Islet of Langerhans (tissue), 1 donor: ENCODE measurements at regions not wholly inside any gene's neighbourhood (a gene's known extent, or its start where the extent isn't known, plus 50 kb on each side); places are given as distances from the start of the nearest gene placed in this dataset.

Source experiments
- FAIRE-seq: peaks from one replicate; lab custom pipeline; 2011; peaks lifted over from hg19 to GRCh38; lab: Jason Lieb, UNC

DNA sequence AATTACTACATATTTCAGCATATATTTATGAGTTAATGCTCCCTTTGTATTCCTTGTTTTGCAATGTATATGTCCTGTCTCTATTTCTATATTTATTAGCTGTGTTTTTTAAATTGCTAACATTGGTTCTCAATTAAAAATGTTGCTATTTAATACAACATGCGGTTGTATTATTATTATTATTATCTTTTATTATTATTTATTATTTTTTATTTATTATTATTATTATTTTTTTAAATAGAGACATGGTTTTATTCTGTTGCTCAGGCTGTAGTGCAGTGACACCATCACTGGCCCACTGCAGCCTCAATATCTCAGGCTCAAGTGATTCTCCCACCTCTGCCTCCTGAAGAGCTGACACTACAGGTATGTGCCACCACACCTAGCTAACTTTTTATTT, 1005.9 kb upstream of the ADGRL3 start:
- no peak for FAIRE-seq

DNA sequence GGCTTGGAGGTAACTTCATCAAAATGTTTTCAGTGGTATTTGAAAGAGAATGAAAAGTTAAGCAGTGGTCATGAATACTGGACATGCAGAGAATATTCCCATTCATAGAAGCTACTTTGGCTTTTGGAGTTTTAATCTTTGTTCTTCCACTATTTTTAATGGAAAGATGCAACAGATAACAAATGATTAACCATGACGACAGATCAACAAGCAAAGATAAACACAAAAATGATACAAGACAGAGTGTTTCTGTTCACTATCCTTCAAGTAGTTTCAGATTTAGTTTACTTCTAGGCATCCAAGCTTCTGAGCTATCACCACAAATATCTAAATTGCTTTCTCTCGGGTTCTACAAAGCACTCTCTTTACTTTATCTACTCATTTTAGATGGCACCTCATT, 1004.9 kb upstream of the ADGRL3 start:
- FAIRE-seq, result no peak

DNA sequence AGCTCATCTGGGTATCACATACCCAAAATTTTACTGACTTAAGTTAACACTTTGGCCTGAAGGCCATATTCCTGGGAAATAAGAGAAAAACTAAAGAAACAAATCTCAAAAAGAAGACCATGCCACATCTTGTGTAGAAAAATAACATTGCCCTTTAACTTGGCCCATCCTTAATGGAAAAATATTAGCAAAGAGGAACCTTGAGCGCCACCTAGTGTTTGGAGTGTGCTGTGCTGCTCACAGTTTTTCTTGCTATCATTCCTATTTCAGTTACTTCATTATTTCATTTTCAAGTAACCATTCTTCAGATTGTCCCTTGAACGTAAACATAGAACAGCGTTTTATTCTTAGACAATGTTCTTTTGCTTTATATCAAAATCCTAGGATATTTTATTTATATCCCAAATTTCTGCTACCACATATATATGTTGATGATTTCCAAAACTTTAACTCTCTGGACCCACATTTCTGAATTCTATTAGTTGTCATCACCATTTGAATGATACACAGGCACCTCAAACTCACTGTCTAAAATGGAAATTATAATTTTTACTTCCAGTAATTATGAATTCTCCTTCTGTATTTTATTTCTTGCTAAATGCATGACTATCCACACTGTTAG, 999.0 kb upstream of the ADGRL3 start:
- FAIRE-seq, result peak; percentile 98

DNA sequence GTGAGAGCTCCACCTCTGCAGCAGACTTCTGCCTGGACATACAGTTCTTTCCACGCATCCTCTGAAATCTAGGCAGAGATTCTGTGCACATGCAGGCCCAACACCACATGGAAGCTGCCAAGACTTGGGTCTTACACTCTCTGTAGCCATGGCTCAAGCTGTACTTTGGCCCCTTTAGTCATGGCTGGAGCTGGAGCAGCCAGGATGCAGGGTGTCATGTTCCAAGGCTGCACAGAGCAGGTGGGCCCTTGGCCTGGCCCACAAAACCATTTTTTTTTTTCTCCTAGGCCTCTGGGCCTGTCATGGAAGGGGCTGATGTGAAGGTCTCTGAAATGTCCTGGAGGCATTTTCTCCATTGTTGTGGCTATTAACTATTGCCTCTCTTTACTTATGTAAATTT, 990.5 kb upstream of the ADGRL3 start:
- FAIRE-seq, result no peak

DNA sequence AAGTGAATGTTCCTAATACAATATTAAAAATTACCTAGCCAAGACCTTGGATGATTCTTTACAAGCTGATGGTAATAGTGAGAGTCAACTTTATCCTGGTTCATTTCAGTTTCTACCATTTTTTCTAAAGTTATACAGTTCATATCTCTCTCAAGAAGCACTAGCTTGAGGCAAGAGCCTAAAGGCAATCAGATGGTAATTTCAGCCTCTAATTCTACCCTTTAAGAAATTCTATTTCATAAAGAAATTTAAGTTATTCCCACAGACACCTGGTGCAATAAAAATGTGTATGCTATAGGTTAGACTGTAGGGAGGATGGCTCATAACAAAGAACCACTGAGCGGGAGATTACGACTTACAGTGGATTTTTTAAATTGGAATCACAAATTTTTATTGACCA, 984.2 kb upstream of the ADGRL3 start:
- FAIRE-seq, result no peak

DNA sequence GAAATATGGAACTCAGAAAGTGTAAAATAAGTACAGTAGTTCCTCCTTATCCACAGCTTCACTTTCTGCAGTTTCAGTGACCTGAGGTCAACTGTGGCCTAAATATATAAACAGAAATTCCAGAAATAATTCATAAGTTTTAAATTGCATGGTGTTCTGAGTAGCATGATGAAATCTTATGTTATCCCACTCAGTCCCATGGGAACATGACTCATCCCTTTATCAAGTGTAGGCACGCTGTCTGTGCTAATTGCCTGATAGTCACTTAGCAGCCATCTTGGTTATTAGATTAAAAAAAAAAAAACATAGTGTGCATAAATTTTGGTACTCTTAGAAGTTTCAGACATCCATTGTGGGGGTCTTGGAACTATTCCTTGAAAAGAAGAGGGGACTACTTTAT, 983.4 kb upstream of the ADGRL3 start:
- FAIRE-seq, result no peak

DNA sequence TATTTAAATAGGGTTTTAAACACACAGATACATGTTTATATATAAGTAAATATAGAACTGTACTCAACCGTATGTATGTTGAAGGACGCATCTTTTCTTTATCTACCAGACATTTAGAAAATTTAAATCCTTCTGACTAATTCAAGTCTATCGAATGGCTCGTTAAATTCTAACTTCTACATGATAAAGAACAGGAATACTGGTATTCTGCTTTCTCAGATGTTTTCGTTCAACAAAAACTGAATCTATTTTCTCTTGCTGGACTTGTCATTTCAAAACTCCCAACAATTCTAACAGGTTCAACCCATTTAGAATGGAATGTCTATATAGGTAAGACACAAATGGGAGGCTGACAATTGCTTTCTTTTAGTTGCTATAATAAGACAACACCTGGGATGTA, 978.3 kb upstream of the ADGRL3 start:
- peak; percentile 36 for FAIRE-seq

DNA sequence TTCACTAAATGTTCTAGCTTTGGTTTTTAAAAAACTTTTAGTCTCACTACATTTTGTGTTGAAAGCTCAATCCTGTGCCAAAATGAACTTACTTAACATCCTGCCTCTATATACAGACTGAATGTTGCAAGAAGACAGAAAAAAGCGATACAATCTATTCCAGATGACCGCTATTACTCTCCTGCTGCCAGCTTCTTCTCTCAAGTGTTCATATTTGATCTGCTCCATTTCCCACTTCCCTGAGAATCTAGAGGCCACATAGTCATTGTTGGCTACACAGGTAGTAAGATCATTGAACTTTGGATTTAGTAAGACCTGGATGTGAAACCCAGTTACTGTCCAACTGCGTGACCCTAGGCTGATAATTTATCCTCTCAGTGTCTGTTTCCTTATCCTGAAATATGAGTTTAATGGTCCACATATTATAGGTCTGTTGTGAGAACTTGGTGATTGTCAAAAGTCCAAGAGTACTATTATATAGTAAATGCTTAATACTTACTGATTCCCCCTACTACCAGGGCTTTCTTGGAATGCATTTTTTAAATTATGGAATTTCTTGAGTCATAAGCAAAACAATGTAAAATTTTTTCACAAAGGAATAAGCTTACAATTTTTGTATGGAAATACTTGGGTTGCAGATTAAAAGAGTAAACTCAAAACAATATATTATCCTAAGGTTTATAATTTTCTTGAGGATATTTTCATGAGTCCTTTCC, 976.8 kb upstream of the ADGRL3 start:
- FAIRE-seq, result no peak

DNA sequence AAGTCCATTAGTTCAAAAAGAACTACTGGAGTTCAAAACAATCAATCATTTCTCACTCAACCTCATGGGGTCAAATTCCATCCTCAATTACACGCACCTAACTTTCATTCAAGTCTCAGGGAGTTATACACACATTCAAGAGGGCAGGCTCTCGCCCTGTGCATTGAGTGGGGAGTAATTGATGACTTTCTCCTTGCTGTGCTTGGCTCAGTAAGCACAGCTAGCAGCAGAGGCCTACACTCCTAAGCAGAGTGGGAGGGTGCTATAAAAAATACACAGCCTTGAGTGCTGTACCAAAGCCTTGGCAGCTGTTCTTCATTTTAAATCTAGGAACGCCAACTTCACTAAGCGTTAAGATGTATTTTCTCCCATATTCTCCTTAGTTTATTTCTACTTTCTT, 958.3 kb upstream of the ADGRL3 start:
- FAIRE-seq, result no peak

DNA sequence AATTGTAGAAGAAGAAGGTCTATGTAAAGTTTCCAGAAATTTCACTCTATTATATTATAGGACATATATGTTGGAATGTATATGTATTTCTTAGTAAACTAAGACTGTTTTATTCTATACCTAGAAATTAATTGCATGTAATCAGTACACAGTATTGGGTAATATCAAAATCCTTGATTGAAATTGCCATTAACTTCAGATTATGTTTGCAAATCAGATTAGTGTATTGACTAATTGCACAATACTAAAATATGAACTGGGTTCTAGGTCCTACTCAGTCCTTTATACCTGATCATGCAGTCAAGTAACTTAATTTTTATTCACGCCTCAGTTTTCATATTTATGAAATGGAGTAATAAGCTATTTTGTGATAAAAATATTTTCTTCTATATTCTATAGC, 950.3 kb upstream of the ADGRL3 start:
- FAIRE-seq, result no peak

DNA sequence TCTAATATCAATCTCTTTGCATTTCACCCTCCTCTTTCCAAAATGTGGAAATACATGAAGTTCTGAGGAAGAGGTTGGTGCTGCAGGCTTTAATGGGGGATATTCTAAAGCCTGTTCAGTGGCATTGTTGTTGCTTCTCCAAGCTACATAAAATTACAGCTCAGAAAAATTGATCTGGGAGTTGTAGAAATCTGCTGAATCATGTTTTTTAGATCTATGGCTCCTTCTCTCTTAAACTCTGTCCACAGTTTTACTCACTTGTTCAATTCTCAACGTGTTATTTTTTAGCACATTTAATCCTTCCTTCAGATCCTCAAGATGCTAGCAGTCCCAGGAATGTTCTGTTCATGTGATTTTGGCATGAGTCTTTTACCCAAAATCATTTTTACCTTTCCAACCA, 949.5 kb upstream of the ADGRL3 start:
- FAIRE-seq, result no peak

DNA sequence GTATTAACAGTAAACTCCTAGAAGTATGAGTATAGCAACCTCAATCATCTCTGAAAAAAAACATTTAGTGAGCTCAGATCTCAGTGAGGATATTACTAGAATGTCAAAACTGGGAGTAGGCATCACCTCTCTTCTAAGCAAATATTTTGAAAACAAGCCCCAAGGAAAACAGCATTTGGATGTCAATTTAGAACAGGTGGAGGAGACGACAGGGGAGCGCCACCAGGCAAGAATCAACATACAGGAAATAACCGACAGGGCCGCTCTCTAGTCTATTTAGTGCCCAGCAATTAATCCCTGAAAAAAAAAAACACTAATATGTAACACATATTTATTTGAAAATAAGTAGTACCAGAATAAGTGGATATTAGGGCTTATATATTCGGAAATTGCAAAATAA, 940.3 kb upstream of the ADGRL3 start:
- no peak for FAIRE-seq

DNA sequence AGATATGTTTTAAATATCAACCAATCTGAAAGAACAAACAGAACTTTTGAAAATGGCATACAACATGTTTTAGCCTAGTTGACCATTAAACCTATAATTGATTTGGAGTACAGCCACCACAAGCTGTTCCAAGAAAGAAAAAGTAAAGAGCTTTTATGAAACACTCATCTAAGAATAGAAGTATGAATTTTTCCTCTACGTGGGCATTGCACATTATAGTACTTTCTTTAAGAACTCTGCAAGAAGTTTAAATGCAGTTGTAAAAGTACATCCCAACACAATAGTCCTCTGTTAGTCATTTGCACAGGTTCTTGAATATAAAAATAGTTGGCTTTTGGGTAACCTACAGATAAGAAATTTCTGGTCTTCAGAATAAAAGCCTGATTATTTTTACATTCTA, 933.6 kb upstream of the ADGRL3 start:
- no peak for FAIRE-seq

DNA sequence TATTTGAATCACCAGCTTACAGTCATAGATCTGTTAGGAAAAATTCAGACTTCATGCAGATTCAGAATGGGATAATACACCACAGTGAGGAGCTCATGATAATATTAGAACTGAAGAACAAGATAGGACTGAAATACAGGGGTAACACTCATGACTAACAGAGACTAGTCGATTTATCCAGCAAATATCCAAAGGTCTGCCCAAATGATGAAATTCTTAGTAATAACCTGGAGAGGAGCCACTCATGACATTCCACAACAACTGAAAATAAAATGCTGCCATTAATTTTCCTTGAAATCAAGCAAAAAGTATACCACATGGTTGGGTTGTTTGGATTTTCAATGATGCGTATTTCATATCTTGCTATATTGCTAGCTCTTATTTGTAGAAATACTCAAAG, 903.7 kb upstream of the ADGRL3 start:
- FAIRE-seq, result no peak

DNA sequence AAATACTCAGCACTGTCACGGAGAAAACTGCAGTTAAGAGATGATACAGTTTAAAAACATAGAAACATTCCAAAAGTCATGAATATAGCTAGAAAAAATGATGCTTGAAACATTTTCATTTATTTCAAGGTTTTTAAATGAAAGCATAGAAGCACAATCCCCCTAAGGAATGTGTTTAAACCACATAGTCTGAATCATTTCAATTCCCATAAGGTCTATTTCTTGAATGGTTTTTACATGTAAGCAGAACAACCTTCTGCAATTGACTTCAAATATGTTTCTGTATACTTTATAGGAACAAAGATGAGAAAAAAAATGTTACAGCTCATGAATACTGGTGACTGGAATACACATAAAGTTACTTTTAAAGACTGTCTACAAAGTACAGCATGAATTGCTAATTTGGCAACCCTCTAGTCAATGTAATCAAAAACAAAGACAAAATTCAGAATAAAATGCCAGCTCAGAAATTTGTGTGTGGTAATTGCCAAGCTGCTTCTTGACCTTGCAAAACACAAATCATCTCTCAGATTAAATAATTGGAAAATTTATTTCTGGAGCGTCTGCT, 886.4 kb upstream of the ADGRL3 start:
- no peak for FAIRE-seq

DNA sequence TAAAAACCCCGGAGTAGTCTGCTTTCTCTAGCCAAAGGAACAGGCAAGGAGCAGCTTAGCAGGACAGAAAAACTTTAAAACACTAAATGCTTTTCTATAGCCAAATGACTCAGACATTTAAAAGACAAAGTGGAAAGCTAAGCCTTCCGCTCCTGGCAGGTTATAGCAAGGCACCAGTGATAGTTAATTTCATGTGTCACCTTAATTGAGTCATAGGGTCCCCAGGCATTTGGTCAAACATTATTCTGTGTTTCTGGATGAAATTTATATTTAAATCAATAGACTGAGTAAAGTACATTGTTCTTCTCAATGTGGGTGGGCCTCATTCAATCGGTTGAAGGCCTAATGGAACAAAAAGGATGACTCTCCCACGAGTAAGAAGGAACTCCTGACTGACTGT, 885.7 kb upstream of the ADGRL3 start:
- FAIRE-seq, result no peak

DNA sequence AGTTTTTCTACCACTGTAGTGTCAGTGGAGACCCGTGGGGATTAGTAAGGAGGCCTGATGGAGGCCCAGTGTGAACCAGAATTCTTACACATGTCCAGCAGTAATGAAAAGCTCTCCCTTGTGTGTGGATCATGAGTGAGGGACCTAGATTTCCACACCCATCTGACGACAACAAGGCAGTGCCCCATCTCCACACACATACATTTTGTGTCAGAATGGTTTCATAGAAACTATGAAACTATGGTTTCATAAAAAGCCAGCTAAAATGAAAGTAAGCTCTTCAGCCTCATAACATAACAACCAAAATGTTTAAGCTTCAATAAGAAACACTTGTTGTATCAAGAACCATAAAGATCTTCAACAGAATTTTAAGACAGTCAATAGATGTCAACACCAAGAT, 884.5 kb upstream of the ADGRL3 start:
- no peak for FAIRE-seq

DNA sequence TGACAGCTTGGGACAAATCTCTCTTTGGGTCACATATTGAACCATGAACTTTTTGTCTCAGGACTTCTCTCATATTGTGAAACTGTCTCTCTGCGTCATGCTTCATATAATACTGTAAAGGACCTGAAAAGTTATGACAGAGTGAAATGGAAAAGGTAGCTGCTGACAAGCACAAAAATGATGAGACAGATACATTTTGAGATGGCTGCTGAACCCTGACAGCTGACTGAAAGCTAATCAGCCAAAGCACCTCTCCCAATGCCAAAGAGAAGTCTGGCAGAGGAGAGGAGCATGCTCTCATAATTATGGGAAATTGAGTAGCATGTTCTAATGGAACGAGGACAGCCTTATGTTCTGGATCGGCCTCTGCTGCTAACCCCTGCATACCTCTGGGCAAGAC, 873.4 kb upstream of the ADGRL3 start:
- FAIRE-seq, result no peak

DNA sequence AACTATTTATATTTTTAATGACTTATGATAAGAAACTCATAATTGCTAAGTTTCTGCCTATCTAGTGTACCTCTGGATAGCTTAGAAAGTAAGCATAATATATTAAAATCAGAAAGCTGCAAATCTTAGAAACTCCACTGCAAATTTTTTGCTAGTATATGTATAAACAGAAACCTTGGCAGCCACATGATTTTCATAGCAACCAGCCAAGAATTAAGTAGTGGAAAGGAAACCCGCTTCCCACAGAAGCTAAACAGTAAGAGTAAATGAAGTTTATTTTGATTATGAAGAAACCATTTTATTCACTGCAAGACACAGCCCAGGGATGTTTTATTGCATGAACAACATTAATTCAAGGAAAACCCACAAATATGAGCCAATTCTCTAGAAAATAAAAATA, 872.5 kb upstream of the ADGRL3 start:
- FAIRE-seq, result no peak

DNA sequence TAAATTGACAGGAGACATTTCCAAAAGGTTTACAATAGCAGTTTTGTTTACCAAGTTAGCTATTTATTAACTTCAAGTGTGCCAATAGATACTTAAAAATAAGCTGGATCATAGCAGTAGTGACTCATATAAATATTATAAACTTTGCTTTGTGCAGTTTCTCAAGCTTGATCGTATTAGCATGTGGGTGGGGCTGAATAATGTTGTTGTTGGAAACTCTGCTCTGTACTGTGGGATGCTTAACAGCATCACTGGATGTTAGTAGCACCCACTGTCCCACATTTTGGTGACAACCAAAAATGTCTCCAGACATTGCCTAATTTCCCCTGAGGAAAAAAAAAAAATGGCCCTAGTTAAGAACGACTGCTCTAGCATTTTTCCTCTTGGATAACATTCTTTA, 855.2 kb upstream of the ADGRL3 start:
- FAIRE-seq, result no peak

DNA sequence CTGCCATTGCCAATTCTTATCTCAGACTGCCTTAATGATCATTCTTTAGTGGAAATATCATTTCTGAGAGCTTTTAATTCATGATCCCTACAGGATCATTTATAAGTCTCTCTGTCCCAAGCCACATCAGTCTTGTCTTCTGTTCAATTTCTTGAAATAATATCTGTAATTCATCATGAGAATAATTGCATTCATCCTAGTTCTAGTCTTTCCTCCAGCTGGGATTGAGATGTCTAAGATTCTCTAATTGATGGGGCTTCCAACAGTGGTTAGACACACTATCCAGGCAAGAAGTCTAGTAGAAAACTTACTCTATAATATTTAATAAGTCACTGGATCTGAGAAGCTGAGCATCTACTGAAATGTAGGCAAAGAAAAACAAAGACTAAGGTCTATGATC, 854.7 kb upstream of the ADGRL3 start:
- no peak for FAIRE-seq

DNA sequence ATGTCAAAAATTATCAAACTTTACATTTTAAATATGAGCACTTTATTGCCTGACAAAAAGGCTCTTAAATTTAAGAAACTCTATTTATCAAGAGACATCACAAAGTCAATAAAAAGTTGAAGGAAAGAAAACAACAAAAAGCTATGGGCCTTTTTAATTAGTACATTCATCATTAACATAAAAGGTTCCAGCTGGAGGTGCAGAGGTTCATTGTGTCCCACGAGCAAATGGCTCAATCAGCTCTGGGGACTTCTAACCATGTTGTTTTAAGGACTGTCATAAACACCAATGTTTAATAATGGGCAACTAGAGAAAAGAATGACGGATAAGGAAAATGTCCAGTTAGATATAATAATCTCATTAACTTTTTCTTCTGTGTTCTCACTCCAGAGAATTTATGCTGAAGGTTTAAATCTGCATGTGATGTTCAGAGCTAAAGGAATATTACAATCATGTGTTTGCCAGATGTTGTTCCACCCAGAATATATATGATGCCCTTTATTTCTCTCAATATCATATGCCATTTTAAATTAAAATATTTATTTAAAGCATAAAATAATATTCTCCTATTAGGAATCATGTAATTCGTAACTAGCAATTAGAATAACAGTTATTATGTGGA, 840.3 kb upstream of the ADGRL3 start:
- FAIRE-seq, result no peak

DNA sequence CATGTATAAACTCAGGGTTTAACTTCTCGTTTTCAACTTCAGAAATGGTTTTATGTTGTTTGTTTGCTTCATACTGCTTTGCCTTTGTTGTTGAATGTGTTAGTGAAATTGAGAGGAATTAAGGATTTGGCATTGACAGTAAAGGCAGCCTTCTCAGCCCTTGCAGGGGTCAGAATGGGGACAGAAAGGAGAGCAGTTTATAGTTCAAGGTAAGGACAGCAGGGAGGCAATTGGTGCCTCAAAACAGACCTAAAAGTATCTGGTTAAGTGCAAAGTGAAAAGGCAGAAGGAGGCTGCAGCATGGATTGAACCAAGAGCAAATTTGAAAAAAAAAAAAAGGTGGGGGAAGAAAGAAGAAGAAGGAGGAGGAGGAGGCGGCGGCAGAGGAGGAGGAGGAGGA, 835.0 kb upstream of the ADGRL3 start:
- FAIRE-seq, result no peak

DNA sequence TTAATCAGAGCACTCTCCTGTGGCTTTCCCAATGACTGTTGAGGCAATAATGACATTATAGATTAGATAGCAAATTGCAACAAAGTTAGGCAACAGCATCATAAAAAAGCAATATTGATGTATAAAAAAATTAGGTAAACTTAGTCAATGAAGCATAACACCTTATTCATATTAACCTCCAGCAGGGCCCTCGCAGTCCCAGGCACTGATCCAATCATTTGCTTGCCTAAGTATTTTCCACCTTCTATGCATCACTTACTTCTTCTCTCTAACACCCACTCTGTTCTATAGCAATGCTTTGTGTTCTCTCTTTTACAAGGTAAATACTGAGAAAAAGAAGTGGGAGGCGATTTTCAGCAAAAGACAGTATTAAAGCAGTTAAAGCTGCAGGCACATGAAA, 833.5 kb upstream of the ADGRL3 start:
- FAIRE-seq, result no peak
